AG04450 (cell line): ENCODE measurements at regions not wholly inside any gene's neighbourhood (a gene's known extent, or its start where the extent isn't known, plus 50 kb on each side); places are given as distances from the start of the nearest gene placed in this dataset.

Experiments used
- CTCF ChIA-PET: fragments of 300-600, 350-600 bp; formaldehyde crosslinking; extraction: SDS; loops from one replicate; lab custom pipeline; 2022; ENCODE audit warnings: antibody characterized with exemption, inconsistent platforms; lab: Charles Lee
- POLR2A ChIA-PET: fragments of 350-600 bp; formaldehyde crosslinking; extraction: SDS; loops from one replicate; lab custom pipeline; 2021; ENCODE audit warnings: antibody characterized with exemption, inconsistent platforms; lab: Yijun Ruan, JAX
- DNase-seq: peaks from one replicate; pipeline ENCODE4 v3.0.0-alpha.2; 2011; ENCODE audit warnings: low read depth, low spot score
- H3K27ac ChIP-seq: one replicate; pipeline ENCODE4 v1.5.1; 2012; ENCODE audit warnings: low read depth, low read length, control low read depth
- H3K27me3 ChIP-seq: one replicate; pipeline ENCODE4 v1.6.0; 2012; ENCODE audit warnings: low read length; ENCODE audit not compliant: control insufficient read depth, insufficient read depth
- H3K4me3 ChIP-seq: 2 replicates; pipeline ENCODE4 v1.5.1; 2011; ENCODE audit warnings: mild to moderate bottlenecking, low read depth, low read length, control low read depth
- H3K9me3 ChIP-seq: 2 replicates; pipeline ENCODE4 v1.5.1; 2012; ENCODE audit warnings: low read length; ENCODE audit not compliant: control insufficient read depth, insufficient read depth
- TF ChIP-seq, protein P1 (sequence below): IDR thresholded peaks from 2 replicates; pipeline ENCODE4 v1.5.1; 2011; ENCODE audit warnings: low read depth, low read length, control low read depth, inconsistent platforms

- ChIA-PET POLR2A (no interaction called here), CTCF (no interaction called here)
- no peak overlapping the region for H3K27ac ChIP-seq
- H3K27me3 ChIP-seq = no peaks in the 10 kb centered on the region
- no peaks in the 10 kb centered on the region for H3K9me3 ChIP-seq
- DNase-seq = peak; percentile 16
- no peak overlapping the region for H3K4me3 ChIP-seq
- TF ChIP-seq, protein P1, sequence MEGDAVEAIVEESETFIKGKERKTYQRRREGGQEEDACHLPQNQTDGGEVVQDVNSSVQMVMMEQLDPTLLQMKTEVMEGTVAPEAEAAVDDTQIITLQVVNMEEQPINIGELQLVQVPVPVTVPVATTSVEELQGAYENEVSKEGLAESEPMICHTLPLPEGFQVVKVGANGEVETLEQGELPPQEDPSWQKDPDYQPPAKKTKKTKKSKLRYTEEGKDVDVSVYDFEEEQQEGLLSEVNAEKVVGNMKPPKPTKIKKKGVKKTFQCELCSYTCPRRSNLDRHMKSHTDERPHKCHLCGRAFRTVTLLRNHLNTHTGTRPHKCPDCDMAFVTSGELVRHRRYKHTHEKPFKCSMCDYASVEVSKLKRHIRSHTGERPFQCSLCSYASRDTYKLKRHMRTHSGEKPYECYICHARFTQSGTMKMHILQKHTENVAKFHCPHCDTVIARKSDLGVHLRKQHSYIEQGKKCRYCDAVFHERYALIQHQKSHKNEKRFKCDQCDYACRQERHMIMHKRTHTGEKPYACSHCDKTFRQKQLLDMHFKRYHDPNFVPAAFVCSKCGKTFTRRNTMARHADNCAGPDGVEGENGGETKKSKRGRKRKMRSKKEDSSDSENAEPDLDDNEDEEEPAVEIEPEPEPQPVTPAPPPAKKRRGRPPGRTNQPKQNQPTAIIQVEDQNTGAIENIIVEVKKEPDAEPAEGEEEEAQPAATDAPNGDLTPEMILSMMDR = no peak
These were observed 197.9 kb downstream of the DSEL start for GRCh38 chr18:67318651-67319050.

DNA sequence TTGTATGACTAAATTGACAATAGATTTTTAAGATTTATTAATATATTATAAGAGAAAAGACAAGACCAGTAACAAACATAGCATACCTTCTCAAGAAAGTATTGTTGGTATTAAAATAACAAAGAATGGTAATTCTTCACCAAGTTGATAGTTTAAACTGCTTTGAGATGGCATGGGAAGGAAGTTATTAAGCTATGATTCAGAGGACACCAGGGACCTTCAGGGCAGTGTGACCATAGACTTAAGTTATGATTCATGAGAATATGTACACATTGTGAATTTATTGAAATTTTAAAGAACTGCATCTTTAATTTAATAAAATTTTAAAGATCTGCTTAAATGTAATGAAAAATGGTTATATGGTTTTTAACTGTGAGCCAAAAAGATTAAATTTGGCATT, 205.7 kb downstream of the DSEL start:
- POLR2A ChIA-PET = no interaction called here
- DNase-seq = no peak
- CTCF ChIA-PET = no interaction called here
- Histone ChIP-seq H3K27me3 (no peaks in the 10 kb centered on the region), H3K9me3 (no peaks in the 10 kb centered on the region), H3K4me3 (no peak overlapping the region), H3K27ac (no peak overlapping the region)
- TF ChIP-seq, protein P1 = no peak

- no peaks in the 10 kb centered on the region for H3K9me3 ChIP-seq
- ChIA-PET POLR2A (no interaction called here), CTCF (no interaction called here)
- no peak overlapping the region for H3K27ac ChIP-seq
- no peak for DNase-seq
- no peak overlapping the region for H3K4me3 ChIP-seq
- no peaks in the 10 kb centered on the region for H3K27me3 ChIP-seq
- TF ChIP-seq, protein P1 = no peak
These were observed 207.7 kb downstream of the DSEL start for GRCh38 chr18:67308819-67309218.

- CTCF ChIA-PET = no interaction called here
- Histone ChIP-seq H3K27me3 (no peaks in the 10 kb centered on the region), H3K27ac (no peak overlapping the region), H3K9me3 (peaks cover 4% of the 10 kb centered on the region), H3K4me3 (no peak overlapping the region)
- TF ChIP-seq, protein P1 = no peak
- POLR2A ChIA-PET = no interaction called here
- DNase-seq = no peak
These were observed 211.1 kb downstream of the DSEL start for GRCh38 chr18:67305466-67305865.

GRCh38 chr18:67302043-67302442, 214.5 kb downstream of the DSEL start:
- H3K27ac ChIP-seq = no peak overlapping the region
- H3K4me3 ChIP-seq = no peak overlapping the region
- peaks cover 8% of the 10 kb centered on the region for H3K9me3 ChIP-seq
- no peak for DNase-seq
- CTCF ChIA-PET = interaction anchor here (1.0 kb wide), 1 partner anchor 18 kb away, joined by 3 read pairs; no protein-coding TSS in a partner anchor
- TF ChIP-seq, protein P1 = no peak
- no peaks in the 10 kb centered on the region for H3K27me3 ChIP-seq
- POLR2A ChIA-PET = no interaction called here
